Ascending aorta (tissue), 2 donors: ENCODE measurements at regions not wholly inside any gene's neighbourhood (a gene's known extent, or its start where the extent isn't known, plus 50 kb on each side); places are given as distances from the start of the nearest gene placed in this dataset.

Experiments used
- DNase-seq, 2 donors: peaks; one replicate each; pipeline ENCODE4 v3.0.0-alpha.2; 2019; ENCODE audit warnings: low spot score in 2 of 2
- H3K27ac ChIP-seq, 2 donors: fragments of 200-600 bp; sonication (generic); one replicate each; pipeline ENCODE4 v1.5.1; 2016 to 2017; ENCODE audit warnings: mild to moderate bottlenecking in 1 of 2
- H3K27me3 ChIP-seq: fragments of 200-600 bp; sonication (generic); one replicate; pipeline ENCODE4 v1.5.1; 2017
- H3K36me3 ChIP-seq, 2 donors: fragments of 200-600 bp; sonication (generic); one replicate each; pipeline ENCODE4 v1.5.1; 2016
- H3K4me1 ChIP-seq, 2 donors: fragments of 200-600 bp; sonication (generic); one replicate each; pipeline ENCODE4 v1.5.1; 2016 to 2017; ENCODE audit warnings: mild to moderate bottlenecking in 1 of 2
- H3K4me3 ChIP-seq, 2 donors: fragments of 200-600 bp; sonication (generic); one replicate each; pipeline ENCODE4 v1.5.1; 2016 to 2017; ENCODE audit warnings: mild to moderate bottlenecking in 1 of 2
- H3K9me3 ChIP-seq, 2 donors: fragments of 200-600 bp; sonication (generic); one replicate each; pipeline ENCODE4 v1.5.1; 2016
- intact Hi-C: fragments of 100-400 bp; cut with DNase I; formaldehyde crosslinking; loops from one replicate; pipeline ENCODE4 v1.15.1; 2023
- TF ChIP-seq, protein P1 (sequence below), 3 experiments: fragments of 200-600 bp in 2 of 3; fragments of 450-650 bp in 1 of 3; sonication (generic) in 2 of 3; IDR thresholded peaks; one replicate each; pipeline ENCODE4 v1.5.1; 2016 to 2019; ENCODE audit warnings: antibody characterized with exemption in 3 of 3, mild to moderate bottlenecking in 1 of 3, moderate library complexity in 1 of 3

DNA sequence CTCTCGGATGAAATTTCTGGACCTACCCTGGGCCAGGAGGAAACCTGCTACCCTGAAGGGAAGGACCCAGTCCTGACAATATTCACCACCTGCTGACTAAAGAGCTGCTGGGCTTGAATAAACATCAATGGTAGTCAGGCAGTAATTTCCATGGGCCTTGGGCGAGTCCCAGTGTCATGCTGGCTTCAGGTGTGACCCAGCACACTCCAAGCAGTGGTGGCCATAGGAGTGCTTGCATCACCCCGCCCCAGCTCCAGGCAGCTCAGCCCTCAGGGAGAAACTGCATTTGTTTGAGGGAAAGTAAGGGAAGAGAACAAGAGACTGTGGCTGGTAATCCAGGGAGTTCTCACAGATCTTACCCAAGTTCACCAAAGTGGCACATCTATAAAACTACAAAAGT, 261.8 kb upstream of the DCBLD2 start:
- Histone ChIP-seq H3K27ac (no peak overlapping the region), H3K4me1 (no peaks in the 10 kb centered on the region), H3K4me3 (no peak overlapping the region), H3K9me3 (peaks cover 0 to 4% of the 10 kb centered on the region in 2 donors), H3K36me3 (no peaks in the 10 kb centered on the region), H3K27me3 (no peaks in the 10 kb centered on the region)
- TF ChIP-seq, protein P1, sequence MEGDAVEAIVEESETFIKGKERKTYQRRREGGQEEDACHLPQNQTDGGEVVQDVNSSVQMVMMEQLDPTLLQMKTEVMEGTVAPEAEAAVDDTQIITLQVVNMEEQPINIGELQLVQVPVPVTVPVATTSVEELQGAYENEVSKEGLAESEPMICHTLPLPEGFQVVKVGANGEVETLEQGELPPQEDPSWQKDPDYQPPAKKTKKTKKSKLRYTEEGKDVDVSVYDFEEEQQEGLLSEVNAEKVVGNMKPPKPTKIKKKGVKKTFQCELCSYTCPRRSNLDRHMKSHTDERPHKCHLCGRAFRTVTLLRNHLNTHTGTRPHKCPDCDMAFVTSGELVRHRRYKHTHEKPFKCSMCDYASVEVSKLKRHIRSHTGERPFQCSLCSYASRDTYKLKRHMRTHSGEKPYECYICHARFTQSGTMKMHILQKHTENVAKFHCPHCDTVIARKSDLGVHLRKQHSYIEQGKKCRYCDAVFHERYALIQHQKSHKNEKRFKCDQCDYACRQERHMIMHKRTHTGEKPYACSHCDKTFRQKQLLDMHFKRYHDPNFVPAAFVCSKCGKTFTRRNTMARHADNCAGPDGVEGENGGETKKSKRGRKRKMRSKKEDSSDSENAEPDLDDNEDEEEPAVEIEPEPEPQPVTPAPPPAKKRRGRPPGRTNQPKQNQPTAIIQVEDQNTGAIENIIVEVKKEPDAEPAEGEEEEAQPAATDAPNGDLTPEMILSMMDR (IDR thresholded peaks at IDR 0.05) = no peak
- intact Hi-C loops = no loop called here
- DNase-seq = no peak

DNA sequence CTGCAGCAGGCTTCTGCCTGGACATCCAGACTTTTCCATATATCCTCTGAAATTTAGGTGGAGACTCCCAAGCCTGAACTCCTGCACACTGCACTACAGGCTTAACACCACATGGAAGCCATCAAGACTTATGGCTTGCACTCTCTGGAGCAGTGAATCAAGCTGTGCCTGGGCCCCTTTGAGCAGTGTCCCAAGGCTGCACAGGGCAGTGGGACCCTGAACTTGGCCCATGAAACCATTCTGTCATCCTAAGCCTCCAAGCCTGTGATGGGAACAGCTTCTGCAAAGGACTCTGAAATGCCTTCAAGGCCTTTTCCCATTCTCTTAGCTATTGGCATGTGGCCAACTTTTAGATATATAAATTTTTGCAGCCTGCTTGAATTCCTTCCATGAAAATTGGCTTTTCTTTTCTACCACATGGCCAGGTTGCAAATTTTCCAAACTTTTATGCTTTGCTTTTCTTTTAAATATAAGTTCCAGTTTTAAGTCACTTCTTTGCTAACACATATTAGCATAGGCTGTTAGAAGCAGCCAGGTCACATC, 257.8 kb upstream of the DCBLD2 start:
- Histone ChIP-seq H3K9me3 (peaks cover 0 to 4% of the 10 kb centered on the region in 2 donors), H3K27ac (no peak overlapping the region), H3K36me3 (no peaks in the 10 kb centered on the region), H3K4me1 (no peaks in the 10 kb centered on the region), H3K27me3 (no peaks in the 10 kb centered on the region), H3K4me3 (no peak overlapping the region)
- no peak for DNase-seq
- intact Hi-C loops = no loop called here
- TF ChIP-seq, protein P1 (IDR thresholded peaks at IDR 0.05) = no peak

DNA sequence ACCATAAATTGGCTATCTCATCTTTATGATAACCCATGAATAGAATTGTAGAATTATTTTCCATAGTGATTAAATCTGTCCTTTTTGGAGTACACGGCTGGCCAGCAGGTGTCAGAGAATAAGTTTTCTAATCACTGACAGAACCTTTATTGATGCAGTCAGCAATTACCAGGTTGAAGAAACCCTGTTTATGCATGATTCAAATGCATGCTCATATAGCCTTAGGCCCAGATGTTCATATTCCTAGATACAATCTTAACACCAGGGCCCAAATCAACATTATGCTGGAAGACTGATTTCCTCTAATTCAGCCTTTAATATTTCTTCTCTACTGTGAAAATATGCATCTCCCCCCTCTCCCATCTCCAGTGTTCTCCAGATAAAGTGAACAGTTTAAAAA, 243.5 kb upstream of the DCBLD2 start:
- TF ChIP-seq, protein P1 (IDR thresholded peaks at IDR 0.05) = no peak
- H3K9me3 ChIP-seq = no peaks in the 10 kb centered on the region
- no peaks in the 10 kb centered on the region for H3K27me3 ChIP-seq
- no peak overlapping the region for H3K27ac ChIP-seq
- no peak for DNase-seq
- no peaks in the 10 kb centered on the region for H3K4me1 ChIP-seq
- intact Hi-C loops = no loop called here
- H3K4me3 ChIP-seq = no peak overlapping the region
- H3K36me3 ChIP-seq = no peaks in the 10 kb centered on the region

DNA sequence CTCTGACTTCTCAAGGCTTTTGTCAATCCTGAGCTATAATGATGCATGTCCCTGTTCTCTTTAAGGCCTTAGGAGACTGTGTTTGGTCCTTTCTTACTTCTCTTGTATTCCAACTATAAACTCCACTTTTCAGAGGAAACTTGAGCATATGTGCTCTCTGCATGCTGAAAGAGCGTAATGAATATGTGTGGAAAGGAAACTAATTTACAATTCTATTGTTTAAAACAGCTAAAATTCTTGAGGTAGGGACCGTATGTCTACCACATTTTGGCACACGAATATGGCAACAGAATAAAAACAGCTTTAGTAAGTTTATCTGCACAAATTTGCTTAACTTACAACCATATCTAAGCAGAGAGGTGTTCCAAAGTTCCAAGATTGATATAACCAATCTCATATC, 242.0 kb upstream of the DCBLD2 start:
- Histone ChIP-seq H3K36me3 (no peaks in the 10 kb centered on the region), H3K27me3 (no peaks in the 10 kb centered on the region), H3K4me3 (no peak overlapping the region), H3K4me1 (no peaks in the 10 kb centered on the region), H3K27ac (no peak overlapping the region), H3K9me3 (no peaks in the 10 kb centered on the region)
- intact Hi-C loops = no loop called here
- DNase-seq = no peak
- TF ChIP-seq, protein P1 (IDR thresholded peaks at IDR 0.05) = no peak

DNA sequence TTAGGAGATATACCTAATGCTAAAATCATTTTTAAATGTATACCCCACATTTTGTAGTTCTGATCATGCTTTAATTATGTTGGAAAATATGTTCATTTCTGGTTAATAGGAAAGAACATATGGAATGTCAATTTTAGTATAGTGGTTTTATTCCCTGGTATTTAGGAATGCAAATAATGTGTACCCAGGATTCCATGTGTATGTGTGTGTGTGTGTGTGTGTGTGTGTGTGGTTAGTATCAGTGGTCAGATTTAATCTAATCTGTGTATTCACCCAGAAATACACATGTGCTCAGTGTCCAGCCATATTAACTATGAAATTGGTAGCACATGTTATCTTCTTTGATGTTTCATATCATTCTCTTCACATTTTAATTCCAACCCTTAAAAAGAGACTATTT, 233.5 kb upstream of the DCBLD2 start:
- TF ChIP-seq, protein P1 (IDR thresholded peaks at IDR 0.05) = no peak
- Histone ChIP-seq H3K36me3 (no peaks in the 10 kb centered on the region), H3K27me3 (no peaks in the 10 kb centered on the region), H3K27ac (no peak overlapping the region), H3K4me3 (no peak overlapping the region), H3K4me1 (peaks cover 0 to 3% of the 10 kb centered on the region in 2 donors), H3K9me3 (no peaks in the 10 kb centered on the region)
- intact Hi-C loops = no loop called here
- DNase-seq = no peak

DNA sequence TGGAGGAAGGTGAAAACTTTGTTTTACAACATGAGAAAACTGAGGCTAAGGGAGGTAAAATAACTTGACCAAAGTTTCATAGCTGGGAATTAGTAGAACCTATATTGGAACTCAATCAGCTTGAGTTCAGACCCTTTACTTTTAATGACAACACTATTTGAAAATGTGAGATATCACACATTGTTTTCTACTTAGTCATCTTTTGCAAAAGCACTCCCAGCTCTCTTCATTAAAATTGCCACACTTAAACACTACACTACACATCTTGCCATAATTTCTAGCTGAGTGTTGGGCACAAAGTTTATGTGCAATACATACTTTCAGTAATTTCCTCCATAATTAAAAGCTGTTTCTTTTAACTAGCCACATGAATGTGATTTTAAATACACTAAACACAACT, 230.4 kb upstream of the DCBLD2 start:
- TF ChIP-seq, protein P1 (IDR thresholded peaks at IDR 0.05) = no peak
- no peaks in the 10 kb centered on the region for H3K9me3 ChIP-seq
- no peak overlapping the region for H3K4me3 ChIP-seq
- no peaks in the 10 kb centered on the region for H3K27me3 ChIP-seq
- H3K36me3 ChIP-seq = no peaks in the 10 kb centered on the region
- no peak for DNase-seq
- H3K4me1 ChIP-seq = peaks cover 9 to 23% of the 10 kb centered on the region in 2 donors
- intact Hi-C loops = no loop called here
- no peak overlapping the region for H3K27ac ChIP-seq
